H1 (cell line): ENCODE measurements at regions not wholly inside any gene's neighbourhood (a gene's known extent, or its start where the extent isn't known, plus 50 kb on each side); places are given as distances from the start of the nearest gene placed in this dataset.

Experiments
- CTCF ChIA-PET: fragments of 300-600 bp; sonication (Branson Sonifier 250); formaldehyde crosslinking; loops from one replicate; lab custom pipeline; 2021; ENCODE audit not compliant: partially characterized antibody; lab: Charles Lee
- POLR2A ChIA-PET: fragments of 300-600 bp; sonication (Branson Sonifier 250); formaldehyde crosslinking; loops from one replicate; lab custom pipeline; 2021; ENCODE audit warnings: inconsistent platforms; ENCODE audit not compliant: partially characterized antibody; lab: Charles Lee
- DNase-seq, 2 experiments: peaks; one replicate each; pipeline versions ENCODE4 v3.0.0 to v3.0.0-alpha.2; 2010 to 2022; ENCODE audit warnings: low spot score in 2 of 2, low read depth in 1 of 2, mixed read lengths in 1 of 2
- FAIRE-seq: peaks from 2 replicates; lab custom pipeline; 2011; peaks lifted over from hg19 to GRCh38; lab: Jason Lieb, UNC
- H2AFZ ChIP-seq: 2 replicates; pipeline ENCODE4 v1.8.1; 2012; ENCODE audit warnings: low read length, inconsistent platforms
- H2AK5ac ChIP-seq: 2 replicates; pipeline ENCODE4 v1.6.1; 2013; ENCODE audit warnings: low read depth, low read length
- H2BK120ac ChIP-seq: replicated peaks from 2 replicates; pipeline ENCODE3; 2013; ENCODE audit warnings: low read depth, low read length, inconsistent platforms
- H2BK12ac ChIP-seq: 2 replicates; pipeline ENCODE4 v1.6.1; 2013; ENCODE audit warnings: low read depth, low read length
- H2BK15ac ChIP-seq: 2 replicates; pipeline ENCODE4 v1.6.1; 2013; ENCODE audit warnings: low read length
- H2BK20ac ChIP-seq: 2 replicates; pipeline ENCODE4 v1.6.1; 2013; ENCODE audit warnings: low read length
- H2BK5ac ChIP-seq: 2 replicates; pipeline ENCODE4 v1.6.1; 2013; ENCODE audit warnings: low read depth, low read length
- H3K14ac ChIP-seq: 2 replicates; pipeline ENCODE4 v1.6.1; 2013; ENCODE audit warnings: inconsistent platforms; ENCODE audit not compliant: insufficient read length
- H3K18ac ChIP-seq: 2 replicates; pipeline ENCODE4 v1.6.1; 2013; ENCODE audit warnings: low read length; ENCODE audit errors: extremely low read depth
- H3K23ac ChIP-seq: 2 replicates; pipeline ENCODE4 v1.6.1; 2013; ENCODE audit warnings: inconsistent platforms; ENCODE audit not compliant: insufficient read length
- H3K23me2 ChIP-seq: 2 replicates; pipeline ENCODE4 v1.6.1; 2013; ENCODE audit warnings: low read depth, low read length
- H3K27ac ChIP-seq: 2 replicates; pipeline ENCODE4 v1.6.1; 2011; ENCODE audit warnings: low read depth, low read length, inconsistent platforms
- H3K27me3 ChIP-seq, 4 experiments: replicated peaks in 1 of 4; 1 replicate in 1 of 4; 2 replicates in 3 of 4; pipeline versions ENCODE4 v1.6.1 to v1.8.1; 2011 to 2013; ENCODE audit warnings: low read length in 3 of 4, mild to moderate bottlenecking in 3 of 4, inconsistent platforms in 2 of 4, mixed read lengths in 2 of 4, moderate library complexity in 1 of 4; ENCODE audit not compliant: control insufficient read depth in 3 of 4, insufficient read depth in 3 of 4; ENCODE audit errors: extremely low read depth in 1 of 4
- H3K36me3 ChIP-seq, 4 experiments: 2 replicates each; pipeline versions ENCODE4 v1.6.1 to v1.8.1; 2011 to 2013; ENCODE audit warnings: mild to moderate bottlenecking in 4 of 4, low read length in 3 of 4, moderate library complexity in 2 of 4, control low read depth in 1 of 4, inconsistent platforms in 1 of 4; ENCODE audit not compliant: insufficient read depth in 4 of 4, control insufficient read depth in 2 of 4
- H3K4ac ChIP-seq: replicated peaks from 2 replicates; pipeline ENCODE3; 2013; ENCODE audit warnings: low read length, low read depth, mixed read lengths, inconsistent platforms; ENCODE audit not compliant: insufficient read length
- H3K4me1 ChIP-seq, 4 experiments: replicated peaks in 1 of 4; 1 replicate in 1 of 4; 2 replicates in 3 of 4; pipeline versions ENCODE4 v1.6.1 to v1.8.1; 2011 to 2013; ENCODE audit warnings: low read length in 3 of 4, inconsistent platforms in 2 of 4, mixed read lengths in 1 of 4; ENCODE audit not compliant: insufficient read depth in 4 of 4, control insufficient read depth in 3 of 4
- H3K4me2 ChIP-seq, 2 experiments: 2 replicates each; pipeline versions ENCODE4 v1.6.1 to v1.8.1; 2011 to 2013; ENCODE audit warnings: low read depth in 2 of 2, low read length in 2 of 2, control low read depth in 1 of 2, inconsistent platforms in 1 of 2, mild to moderate bottlenecking in 1 of 2; ENCODE audit not compliant: insufficient read depth in 1 of 2
- H3K4me3 ChIP-seq, 4 experiments: fragments of 200-600, 300-600 bp in 1 of 4; sonication (generic), shearing (Covaris generic), sonication (Bioruptor Twin) in 1 of 4; 2 replicates each; pipeline versions ENCODE4 v1.5.1 to v1.8.1; 2011 to 2016; ENCODE audit warnings: low read length in 4 of 4, low read depth in 3 of 4, control low read depth in 2 of 4, inconsistent platforms in 2 of 4, mild to moderate bottlenecking in 2 of 4, mixed read lengths in 1 of 4, moderate library complexity in 1 of 4; ENCODE audit not compliant: insufficient read depth in 2 of 4; ENCODE audit errors: extremely low read depth in 1 of 4
- H3K56ac ChIP-seq: replicated peaks from 2 replicates; pipeline ENCODE3; 2013; ENCODE audit warnings: low read depth, mild to moderate bottlenecking, mixed read lengths, low read length, inconsistent platforms; ENCODE audit not compliant: insufficient read length
- H3K79me1 ChIP-seq: 2 replicates; pipeline ENCODE4 v1.6.1; 2013; ENCODE audit warnings: low read depth, low read length, control low read depth
- H3K79me2 ChIP-seq, 2 experiments: 2 replicates each; pipeline versions ENCODE4 v1.6.1 to v1.8.1; 2012 to 2013; ENCODE audit warnings: low read length in 2 of 2, mild to moderate bottlenecking in 2 of 2, inconsistent platforms in 1 of 2; ENCODE audit not compliant: insufficient read depth in 2 of 2, control insufficient read depth in 1 of 2
- H3K9ac ChIP-seq, 4 experiments: replicated peaks in 1 of 4; 1 replicate in 1 of 4; 2 replicates in 3 of 4; pipeline versions ENCODE4 v1.6.1 to v1.8.1; 2011 to 2013; ENCODE audit warnings: low read depth in 3 of 4, low read length in 3 of 4, control low read depth in 2 of 4, mild to moderate bottlenecking in 2 of 4, moderate library complexity in 2 of 4, inconsistent platforms in 1 of 4; ENCODE audit errors: extremely low read depth in 1 of 4
- H3K9me3 ChIP-seq, 2 experiments: 2 replicates each; pipeline versions ENCODE4 v1.6.1 to v1.8.1; 2012 to 2013; ENCODE audit warnings: mild to moderate bottlenecking in 2 of 2, moderate library complexity in 2 of 2, control low read depth in 1 of 2, inconsistent platforms in 1 of 2, low read depth in 1 of 2, low read length in 1 of 2, mixed read lengths in 1 of 2; ENCODE audit not compliant: insufficient read depth in 2 of 2
- H4K20me1 ChIP-seq, 2 experiments: replicated peaks in 1 of 2; 2 replicates each; pipeline versions ENCODE3 to v1.8.1; 2011 to 2013; ENCODE audit warnings: inconsistent platforms in 2 of 2, low read length in 2 of 2, mild to moderate bottlenecking in 1 of 2; ENCODE audit not compliant: insufficient read depth in 2 of 2, control insufficient read depth in 1 of 2
- H4K5ac ChIP-seq: 2 replicates; pipeline ENCODE4 v1.6.1; 2013; ENCODE audit warnings: low read length, low read depth, mixed read lengths, inconsistent platforms; ENCODE audit not compliant: insufficient read length
- H4K8ac ChIP-seq: 2 replicates; pipeline ENCODE4 v1.8.0; 2013; ENCODE audit warnings: mild to moderate bottlenecking, moderate library complexity, low read length, inconsistent platforms; ENCODE audit not compliant: insufficient read depth; ENCODE audit errors: extremely low read depth
- H4K91ac ChIP-seq: replicated peaks from 2 replicates; pipeline ENCODE3; 2013; ENCODE audit warnings: low read length, mixed read lengths, inconsistent platforms; ENCODE audit not compliant: insufficient read length
- CBX8 ChIP-seq: fragments of 300-800, 300-1000 bp; sonication (generic); IDR thresholded peaks from 2 replicates; pipeline ENCODE4 v1.7.1; 2016; ENCODE audit warnings: low read depth, low read length, borderline replicate concordance
- SIN3A ChIP-seq, 2 experiments: IDR thresholded peaks in 1 of 2; conservative IDR thresholded peaks in 1 of 2; 2 replicates each; pipeline ENCODE4 v1.6.1; 2011 to 2012; ENCODE audit warnings: low read length in 2 of 2, improper control_type of control experiment in 1 of 2, low read depth in 1 of 2, mild to moderate bottlenecking in 1 of 2
- TAF1 ChIP-seq: IDR thresholded peaks from 2 replicates; pipeline ENCODE4 v1.6.1; 2011; ENCODE audit warnings: mild to moderate bottlenecking, low read depth, low read length
- WGBS, 2 experiments: shearing (Covaris generic) in 1 of 2; methylation state at CpG; one replicate each; pipeline versions ENCODE4 v1.1.6 to v1.1.7; 2013 to 2015; ENCODE audit warnings: low lambda C conversion rate in 2 of 2, mixed read lengths in 2 of 2, inconsistent platforms in 1 of 2, low coverage in 1 of 2, missing lambda C conversion rate in 1 of 2; ENCODE audit not compliant: insufficient replicate concordance in 2 of 2, insufficient coverage in 1 of 2, insufficient read length in 1 of 2; ENCODE audit errors: extremely low coverage in 1 of 2, missing lambda C conversion rate in 1 of 2; 5-methylcytosine and 5-hydroxymethylcytosine counted together

- no peak overlapping the region for H3K27ac ChIP-seq
- no peaks in the 10 kb centered on the region for H4K20me1 ChIP-seq
- H3K18ac ChIP-seq: no peak overlapping the region
- 90% methylated on average over 2 of the region's 2 CpGs; no CpG with 5 or more reads in 1 of the 2 experiments for WGBS, 2 experiments
- H3K23me2 ChIP-seq: peaks cover 8% of the 10 kb centered on the region; the same call in 1 of the 2 replicates
- H3K14ac ChIP-seq: no peak overlapping the region
- H2BK12ac ChIP-seq: no peak overlapping the region
- H2BK5ac ChIP-seq: no peak overlapping the region
- H3K56ac ChIP-seq: no peak overlapping the region
- no peak overlapping the region for H2BK15ac ChIP-seq
- H2BK120ac ChIP-seq: no peak overlapping the region
- H3K79me1 ChIP-seq: no peaks in the 10 kb centered on the region
- no peak overlapping the region for H3K4me2 ChIP-seq
- no peak overlapping the region for H3K9ac ChIP-seq
- no peak overlapping the region for H4K8ac ChIP-seq
- ChIA-PET POLR2A (interaction anchor here (1.1 kb wide), 1 partner anchor 11 kb away, joined by 3 read pairs; no protein-coding TSS in a partner anchor), CTCF (interaction anchor here (1.1 kb wide), 1 partner anchor 279 kb away, joined by 3 read pairs; no protein-coding TSS in a partner anchor)
- H3K27me3 ChIP-seq: no peaks in the 10 kb centered on the region
- H3K36me3 ChIP-seq: no peaks in the 10 kb centered on the region
- H3K23ac ChIP-seq: no peak overlapping the region
- no peak for FAIRE-seq
- H4K91ac ChIP-seq: no peak overlapping the region
- peaks cover 11 to 12% of the 10 kb centered on the region in 2 experiments for H3K9me3 ChIP-seq
- no peak overlapping the region for H2AK5ac ChIP-seq
- H4K5ac ChIP-seq: no peak overlapping the region
- H3K4ac ChIP-seq: no peak overlapping the region
- no peaks in the 10 kb centered on the region for H3K79me2 ChIP-seq
- H3K4me1 ChIP-seq: peaks cover 0 to 8% (median 2%) of the 10 kb centered on the region in 4 experiments; a peak in 4 of 7 replicates
- H3K4me3 ChIP-seq: no peak overlapping the region
- no peak for DNase-seq
- no peak overlapping the region for H2BK20ac ChIP-seq
- no peak overlapping the region for H2AFZ ChIP-seq
- no peak for TF ChIP-seq CBX8
- no peak for TF ChIP-seq TAF1
- no peak for TF ChIP-seq SIN3A (conservative IDR thresholded peaks at IDR 0.05 in 1 of 2, IDR thresholded peaks at IDR 0.05 in 1 of 2; ENCODE audit: low read depth in 1 of 2, low read length in 2 of 2)
Observed at GRCh38 chr2:5549771-5550170, 142.4 kb upstream of the SOX11 start.
